ENCODE measurements at regions not wholly inside any gene's neighbourhood (a gene's known extent, or its start where the extent isn't known, plus 50 kb on each side); places are given as distances from the start of the nearest gene placed in this dataset.

- H3K4me3 ChIP-seq, result no peak overlapping the region
- H3K9me3 ChIP-seq, result no peaks in the 10 kb centered on the region
- H3K4me1 ChIP-seq (replicated peaks), result no peaks in the 10 kb centered on the region
- H3K27me3 ChIP-seq (replicated peaks; ENCODE audit: insufficient read depth), result peaks cover 2% of the 10 kb centered on the region
- H3K27ac ChIP-seq, result no peak overlapping the region
- H3K36me3 ChIP-seq, result no peaks in the 10 kb centered on the region
- intact Hi-C loops (cut with DNase I), result no loop called here
- no peak for DNase-seq (ENCODE audit: low spot score)
- 91% methylated on average over 6 of the region's 6 CpGs for WGBS
- TF ChIP-seq POLR2A (IDR thresholded peaks at IDR 0.05) (no peak), POLR2AphosphoS5 (IDR thresholded peaks at IDR 0.05) (no peak)
- TF ChIP-seq, protein P1, sequence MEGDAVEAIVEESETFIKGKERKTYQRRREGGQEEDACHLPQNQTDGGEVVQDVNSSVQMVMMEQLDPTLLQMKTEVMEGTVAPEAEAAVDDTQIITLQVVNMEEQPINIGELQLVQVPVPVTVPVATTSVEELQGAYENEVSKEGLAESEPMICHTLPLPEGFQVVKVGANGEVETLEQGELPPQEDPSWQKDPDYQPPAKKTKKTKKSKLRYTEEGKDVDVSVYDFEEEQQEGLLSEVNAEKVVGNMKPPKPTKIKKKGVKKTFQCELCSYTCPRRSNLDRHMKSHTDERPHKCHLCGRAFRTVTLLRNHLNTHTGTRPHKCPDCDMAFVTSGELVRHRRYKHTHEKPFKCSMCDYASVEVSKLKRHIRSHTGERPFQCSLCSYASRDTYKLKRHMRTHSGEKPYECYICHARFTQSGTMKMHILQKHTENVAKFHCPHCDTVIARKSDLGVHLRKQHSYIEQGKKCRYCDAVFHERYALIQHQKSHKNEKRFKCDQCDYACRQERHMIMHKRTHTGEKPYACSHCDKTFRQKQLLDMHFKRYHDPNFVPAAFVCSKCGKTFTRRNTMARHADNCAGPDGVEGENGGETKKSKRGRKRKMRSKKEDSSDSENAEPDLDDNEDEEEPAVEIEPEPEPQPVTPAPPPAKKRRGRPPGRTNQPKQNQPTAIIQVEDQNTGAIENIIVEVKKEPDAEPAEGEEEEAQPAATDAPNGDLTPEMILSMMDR (IDR thresholded peaks at IDR 0.05), result no peak
Measured at GRCh38 chr2:129771418-129772189, 207.9 kb upstream of the RAB6C start.

GRCh38 chr2:129772190-129772579 is 207.3 kb upstream of the RAB6C start:
- intact Hi-C loops (cut with DNase I), result no loop called here
- DNase-seq (ENCODE audit: low spot score), result no peak
- WGBS, result 72% methylated on average over 2 of the region's 2 CpGs
- no peak overlapping the region for H3K4me3 ChIP-seq
- H3K36me3 ChIP-seq, result no peaks in the 10 kb centered on the region
- no peaks in the 10 kb centered on the region for H3K9me3 ChIP-seq
- TF ChIP-seq POLR2AphosphoS5 (IDR thresholded peaks at IDR 0.05), result no peak
- TF ChIP-seq, protein P1 (IDR thresholded peaks at IDR 0.05), result no peak
- H3K4me1 ChIP-seq (replicated peaks), result no peaks in the 10 kb centered on the region
- H3K27ac ChIP-seq, result no peak overlapping the region
- peaks cover 2% of the 10 kb centered on the region for H3K27me3 ChIP-seq (replicated peaks; ENCODE audit: insufficient read depth)

GRCh38 chr2:129775952-129776653 is 203.4 kb upstream of the RAB6C start:
- intact Hi-C loops (cut with DNase I), result no loop called here
- Histone ChIP-seq H3K27me3 (replicated peaks; ENCODE audit: insufficient read depth) (peaks cover 2% of the 10 kb centered on the region), H3K27ac (no peak overlapping the region), H3K4me1 (replicated peaks) (no peaks in the 10 kb centered on the region), H3K9me3 (no peaks in the 10 kb centered on the region), H3K4me3 (no peak overlapping the region), H3K36me3 (no peaks in the 10 kb centered on the region)
- no peak for DNase-seq (ENCODE audit: low spot score)
- TF ChIP-seq POLR2AphosphoS5 (IDR thresholded peaks at IDR 0.05) (no peak), POLR2A (IDR thresholded peaks at IDR 0.05) (no peak)
- TF ChIP-seq, protein P1 (IDR thresholded peaks at IDR 0.05), result no peak
- 62% methylated on average over 3 of the region's 3 CpGs for WGBS

DNA sequence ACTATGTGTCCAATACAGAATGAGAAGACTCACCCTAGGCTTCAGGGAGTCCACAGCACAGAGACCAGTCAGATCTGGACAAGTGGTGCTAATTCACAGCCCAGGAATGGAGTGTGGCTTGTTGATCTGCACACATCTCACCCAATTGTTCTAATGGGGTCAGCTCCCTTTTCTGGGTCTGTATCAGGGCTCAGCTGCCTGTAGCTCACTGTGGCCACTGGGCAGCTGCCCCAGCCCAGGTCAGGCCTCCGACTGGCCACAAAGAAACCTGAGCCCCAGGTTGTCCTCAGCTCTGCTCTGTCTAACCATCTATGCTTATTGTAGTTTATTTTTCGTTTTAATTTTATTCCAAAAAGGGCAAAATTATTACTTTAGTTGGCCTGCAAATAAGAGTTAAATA is 202.3 kb upstream of the RAB6C start:
- DNase-seq (ENCODE audit: low spot score), result no peak
- H3K36me3 ChIP-seq, result no peaks in the 10 kb centered on the region
- H3K4me1 ChIP-seq (replicated peaks), result no peaks in the 10 kb centered on the region
- intact Hi-C loops (cut with DNase I), result no loop called here
- H3K27ac ChIP-seq, result no peak overlapping the region
- H3K4me3 ChIP-seq, result no peak overlapping the region
- no peaks in the 10 kb centered on the region for H3K27me3 ChIP-seq (replicated peaks; ENCODE audit: insufficient read depth)
- no peaks in the 10 kb centered on the region for H3K9me3 ChIP-seq
- 85% methylated on average over 2 of the region's 2 CpGs for WGBS
- TF ChIP-seq POLR2AphosphoS5 (IDR thresholded peaks at IDR 0.05) (no peak), POLR2A (IDR thresholded peaks at IDR 0.05) (no peak)
- TF ChIP-seq, protein P1 (IDR thresholded peaks at IDR 0.05), result no peak

All from prostate gland (tissue), 2 donors.